ENCODE measurements at regions not wholly inside any gene's neighbourhood (a gene's known extent, or its start where the extent isn't known, plus 50 kb on each side); places are given as distances from the start of the nearest gene placed in this dataset.
"Not testable (repeated sequence)": the region's sequence is repeated elsewhere in the genome, so short reads cannot be mapped to it uniquely, and the experiment has no call there.

DNA sequence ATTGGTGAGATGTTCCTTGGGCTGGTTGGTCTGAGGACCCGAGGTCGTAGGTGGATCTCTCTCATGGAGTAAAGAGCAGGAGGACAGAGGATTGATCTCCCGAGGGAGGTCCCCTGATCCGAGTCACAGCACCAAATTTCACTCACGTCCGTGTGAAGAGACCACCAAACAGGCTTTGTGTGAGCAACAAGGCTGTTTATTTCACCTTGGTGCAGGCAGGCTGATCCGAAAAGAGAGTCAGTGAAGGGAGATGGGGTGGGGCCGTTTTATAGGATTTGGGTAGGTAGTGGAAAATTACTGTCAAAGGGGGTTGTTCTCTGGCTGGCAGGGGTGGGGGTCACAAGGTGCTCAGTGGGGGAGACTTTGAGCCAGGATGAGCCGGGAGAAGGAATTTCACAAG, 97.5 kb upstream of the SLC25A48 start:
- TF ChIP-seq, protein P1, sequence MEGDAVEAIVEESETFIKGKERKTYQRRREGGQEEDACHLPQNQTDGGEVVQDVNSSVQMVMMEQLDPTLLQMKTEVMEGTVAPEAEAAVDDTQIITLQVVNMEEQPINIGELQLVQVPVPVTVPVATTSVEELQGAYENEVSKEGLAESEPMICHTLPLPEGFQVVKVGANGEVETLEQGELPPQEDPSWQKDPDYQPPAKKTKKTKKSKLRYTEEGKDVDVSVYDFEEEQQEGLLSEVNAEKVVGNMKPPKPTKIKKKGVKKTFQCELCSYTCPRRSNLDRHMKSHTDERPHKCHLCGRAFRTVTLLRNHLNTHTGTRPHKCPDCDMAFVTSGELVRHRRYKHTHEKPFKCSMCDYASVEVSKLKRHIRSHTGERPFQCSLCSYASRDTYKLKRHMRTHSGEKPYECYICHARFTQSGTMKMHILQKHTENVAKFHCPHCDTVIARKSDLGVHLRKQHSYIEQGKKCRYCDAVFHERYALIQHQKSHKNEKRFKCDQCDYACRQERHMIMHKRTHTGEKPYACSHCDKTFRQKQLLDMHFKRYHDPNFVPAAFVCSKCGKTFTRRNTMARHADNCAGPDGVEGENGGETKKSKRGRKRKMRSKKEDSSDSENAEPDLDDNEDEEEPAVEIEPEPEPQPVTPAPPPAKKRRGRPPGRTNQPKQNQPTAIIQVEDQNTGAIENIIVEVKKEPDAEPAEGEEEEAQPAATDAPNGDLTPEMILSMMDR (IDR thresholded peaks at IDR 0.05): not testable (repeated sequence)
- TF ChIP-seq POLR2A (IDR thresholded peaks at IDR 0.05): not testable (repeated sequence)
